ENCODE measurements at regions not wholly inside any gene's neighbourhood (a gene's known extent, or its start where the extent isn't known, plus 50 kb on each side); places are given as distances from the start of the nearest gene placed in this dataset.

DNA sequence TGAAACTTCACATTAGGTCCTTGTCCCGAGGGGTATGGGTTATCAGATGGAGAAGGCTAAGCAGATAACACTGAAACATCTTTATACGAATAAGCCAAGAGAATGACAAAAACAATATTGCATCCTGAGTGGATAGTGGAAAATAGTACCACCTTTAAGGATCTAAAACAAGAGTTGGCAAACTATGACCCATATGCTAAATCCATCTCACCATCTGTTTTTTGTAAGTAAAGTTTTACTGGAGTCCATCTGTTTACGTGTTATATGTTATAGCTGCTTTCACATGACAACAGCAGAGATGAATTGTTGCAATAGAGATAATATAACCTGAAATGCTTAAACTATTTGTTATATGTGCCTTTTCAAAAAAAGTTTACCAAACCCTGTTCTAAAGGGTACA, 76.1 kb upstream of the TRDN start:
- TF ChIP-seq, protein P1, sequence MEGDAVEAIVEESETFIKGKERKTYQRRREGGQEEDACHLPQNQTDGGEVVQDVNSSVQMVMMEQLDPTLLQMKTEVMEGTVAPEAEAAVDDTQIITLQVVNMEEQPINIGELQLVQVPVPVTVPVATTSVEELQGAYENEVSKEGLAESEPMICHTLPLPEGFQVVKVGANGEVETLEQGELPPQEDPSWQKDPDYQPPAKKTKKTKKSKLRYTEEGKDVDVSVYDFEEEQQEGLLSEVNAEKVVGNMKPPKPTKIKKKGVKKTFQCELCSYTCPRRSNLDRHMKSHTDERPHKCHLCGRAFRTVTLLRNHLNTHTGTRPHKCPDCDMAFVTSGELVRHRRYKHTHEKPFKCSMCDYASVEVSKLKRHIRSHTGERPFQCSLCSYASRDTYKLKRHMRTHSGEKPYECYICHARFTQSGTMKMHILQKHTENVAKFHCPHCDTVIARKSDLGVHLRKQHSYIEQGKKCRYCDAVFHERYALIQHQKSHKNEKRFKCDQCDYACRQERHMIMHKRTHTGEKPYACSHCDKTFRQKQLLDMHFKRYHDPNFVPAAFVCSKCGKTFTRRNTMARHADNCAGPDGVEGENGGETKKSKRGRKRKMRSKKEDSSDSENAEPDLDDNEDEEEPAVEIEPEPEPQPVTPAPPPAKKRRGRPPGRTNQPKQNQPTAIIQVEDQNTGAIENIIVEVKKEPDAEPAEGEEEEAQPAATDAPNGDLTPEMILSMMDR (IDR thresholded peaks at IDR 0.05): no peak
- no peak for TF ChIP-seq POLR2A (IDR thresholded peaks at IDR 0.05)
